HG02840 (cell line): ENCODE measurements at regions not wholly inside any gene's neighbourhood (a gene's known extent, or its start where the extent isn't known, plus 50 kb on each side); places are given as distances from the start of the nearest gene placed in this dataset.
"Not testable (repeated sequence)": the region's sequence is repeated elsewhere in the genome, so short reads cannot be mapped to it uniquely, and the experiment has no call there.

ENCODE experiments used
- ATAC-seq: cut with Tn5 transposase; IDR thresholded peaks from one replicate; pipeline ENCODE4 v1.9.1; 2021; ENCODE audit warnings: mild to moderate bottlenecking, moderate library complexity, moderate number of reproducible peaks; ENCODE audit not compliant: unreplicated experiment, low FRiP score

- ATAC-seq: no peak
These were observed 59.1 kb upstream of the USP9X start for GRCh38 chrX:41025926-41026701.

GRCh38 chrX:41026702-41027078, 58.6 kb upstream of the USP9X start:
- ATAC-seq: no peak

- ATAC-seq: no peak
These were observed 55.9 kb upstream of the USP9X start for GRCh38 chrX:41029332-41029731.

GRCh38 chrX:41031256-41031967, 53.8 kb upstream of the USP9X start:
- ATAC-seq: no peak

- no peak for ATAC-seq
These were observed 51.9 kb upstream of the USP9X start for GRCh38 chrX:41033299-41033698.

- not testable (repeated sequence) for ATAC-seq
These were observed 50.3 kb upstream of the USP9X start for GRCh38 chrX:41034902-41035301.
